ENCODE measurements at regions not wholly inside any gene's neighbourhood (a gene's known extent, or its start where the extent isn't known, plus 50 kb on each side); places are given as distances from the start of the nearest gene placed in this dataset.

GRCh38 chr11:32266601-32267000 is 168.7 kb downstream of the WT1 start:
- H3K4me2 ChIP-seq (ENCODE audit: control insufficient read depth, insufficient read depth) = no peak overlapping the region
- H3K27ac ChIP-seq (ENCODE audit: control insufficient read depth, insufficient read depth) = no peak overlapping the region
- WGBS (ENCODE audit: insufficient coverage, insufficient replicate concordance, low lambda C conversion rate, missing lambda C conversion rate) = 29% methylated on average over 4 of the region's 4 CpGs
- FAIRE-seq (no peak), ATAC-seq (no peak), DNase-seq (ENCODE audit: low read depth, low spot score) (no peak)
- H3K79me2 ChIP-seq (ENCODE audit: control insufficient read depth, insufficient read depth, low read length) = no peaks in the 10 kb centered on the region
- SMC1A ChIA-PET (ENCODE audit: uncharacterized antibody, unreplicated experiment) = no interaction called here
- no peaks in the 10 kb centered on the region for H3K4me1 ChIP-seq (ENCODE audit: control insufficient read depth, insufficient read depth, low read length)
- in situ Hi-C loops (cut with MboI) (no loop called here), intact Hi-C loops (cut with micrococcal nuclease; ENCODE audit: unreplicated experiment) (no loop called here)
- H3K9me3 ChIP-seq (replicated peaks; ENCODE audit: control insufficient read depth, insufficient read depth, low read length) = no peaks in the 10 kb centered on the region
- CTCF ChIA-PET = no interaction called here
- TF ChIP-seq NRF1 (conservative IDR thresholded peaks at IDR 0.05; ENCODE audit: low read depth, low read length) (no peak), BRCA1 (IDR thresholded peaks at IDR 0.05; ENCODE audit: low read depth, low read length) (no peak), EP300 (IDR thresholded peaks at IDR 0.05; ENCODE audit: borderline replicate concordance in 1 of 2, control insufficient read depth in 1 of 2, low read depth in 2 of 2, low read length in 2 of 2) (no peak), ATF7 (IDR thresholded peaks at IDR 0.05; ENCODE audit: low read depth) (no peak), ZBTB33 (IDR thresholded peaks at IDR 0.05) (no peak), CEBPB (IDR thresholded peaks at IDR 0.05; ENCODE audit: borderline replicate concordance in 1 of 2, low read depth in 2 of 2, low read length in 2 of 2) (no peak), MYB (IDR thresholded peaks at IDR 0.05; ENCODE audit: borderline replicate concordance, low read depth, low read length) (no peak)
- RAD21 ChIA-PET (ENCODE audit: unreplicated experiment) = no interaction called here
- no TSS peak for BruUV-seq (replicated peaks)
- POLR2A ChIA-PET = no interaction called here
- H3K27me3 ChIP-seq (replicated peaks in 1 of 2; ENCODE audit: control insufficient read depth in 2 of 2, insufficient read depth in 2 of 2, low read length in 1 of 2) = no peaks in the 10 kb centered on the region
- no peak overlapping the region for H3K4me3 ChIP-seq
- no peaks in the 10 kb centered on the region for H3K36me3 ChIP-seq (ENCODE audit: control insufficient read depth in 2 of 2, insufficient read depth in 2 of 2, low read length in 1 of 2)
- no peaks in the 10 kb centered on the region for H4K20me1 ChIP-seq (ENCODE audit: control insufficient read depth, insufficient read depth)
- H2AFZ ChIP-seq (ENCODE audit: control insufficient read depth, low read depth, low read length) = no peak overlapping the region
- H3K9ac ChIP-seq (ENCODE audit: control insufficient read depth, insufficient read depth, low read length) = no peak overlapping the region

Data from GM12878 (cell line).